IMR-90 (cell line): ENCODE measurements at regions not wholly inside any gene's neighbourhood (a gene's known extent, or its start where the extent isn't known, plus 50 kb on each side); places are given as distances from the start of the nearest gene placed in this dataset.
"Not testable (repeated sequence)": the region's sequence is repeated elsewhere in the genome, so short reads cannot be mapped to it uniquely, and the experiment has no call there.

Source experiments
- ATAC-seq: fragments of 200-7000 bp; cut with Tn5 transposase; 2 replicates; pipeline ENCODE4 v1.9.1; 2020; ENCODE audit warnings: low read depth, mild to moderate bottlenecking, moderate library complexity
- BruUV-seq: library from RNA; stranded (reverse); fragments of 400-500 nt; replicated peaks from 2 replicates; lab custom pipeline; 2021; lab: Mats Ljungman, UMichigan
- CTCF ChIA-PET: fragments of 300-600 bp; formaldehyde crosslinking; extraction: SDS; loops from one replicate; lab custom pipeline; 2021; ENCODE audit warnings: antibody characterized with exemption; lab: Yijun Ruan, JAX
- POLR2A ChIA-PET: fragments of 300-600 bp; sonication (Branson Sonifier 250); formaldehyde crosslinking; loops from one replicate; lab custom pipeline; 2022; ENCODE audit warnings: antibody characterized with exemption; ENCODE audit not compliant: unreplicated experiment; lab: Charles Lee
- DNase-seq: peaks from one replicate; pipeline ENCODE4 v3.0.0; 2013
- H2AFZ ChIP-seq: replicated peaks from 2 replicates; pipeline ENCODE3; 2013; ENCODE audit warnings: low read length, mild to moderate bottlenecking; ENCODE audit not compliant: poor library complexity
- H2AK5ac ChIP-seq: 2 replicates; pipeline ENCODE4 v1.6.1; 2013; ENCODE audit warnings: low read depth, low read length, inconsistent platforms
- H2AK9ac ChIP-seq: replicated peaks from 2 replicates; pipeline ENCODE3; 2013; ENCODE audit warnings: mild to moderate bottlenecking, low read depth, low read length, moderate library complexity; ENCODE audit not compliant: poor library complexity
- H2BK120ac ChIP-seq: 2 replicates; pipeline ENCODE4 v1.6.1; 2013; ENCODE audit warnings: low read depth, low read length, inconsistent platforms
- H2BK15ac ChIP-seq: 3 replicates; pipeline ENCODE4 v1.6.1; 2013; ENCODE audit warnings: low read depth, low read length, inconsistent platforms
- H2BK20ac ChIP-seq: 2 replicates; pipeline ENCODE4 v1.6.1; 2013; ENCODE audit warnings: low read depth, mild to moderate bottlenecking, inconsistent platforms, low read length, moderate library complexity
- H2BK5ac ChIP-seq: 2 replicates; pipeline ENCODE4 v1.6.1; 2013; ENCODE audit warnings: mild to moderate bottlenecking, low read depth, low read length, inconsistent platforms; ENCODE audit not compliant: poor library complexity, severe bottlenecking
- H3K14ac ChIP-seq: replicated peaks from 2 replicates; pipeline ENCODE4 v1.6.1; 2013; ENCODE audit warnings: low read depth, low read length, inconsistent platforms
- H3K18ac ChIP-seq: 2 replicates; pipeline ENCODE4 v1.6.1; 2013; ENCODE audit warnings: low read depth, low read length, control low read depth
- H3K23ac ChIP-seq: 2 replicates; pipeline ENCODE4 v1.6.1; 2013; ENCODE audit warnings: low read depth, low read length, inconsistent platforms
- H3K27ac ChIP-seq: 2 replicates; pipeline ENCODE4 v1.5.1; 2013; ENCODE audit warnings: mild to moderate bottlenecking, control low read depth, low read length; ENCODE audit not compliant: insufficient read depth
- H3K27me3 ChIP-seq: 2 replicates; pipeline ENCODE4 v1.6.1; 2013; ENCODE audit warnings: low read length; ENCODE audit not compliant: control insufficient read depth, insufficient read depth
- H3K36me3 ChIP-seq: 2 replicates; pipeline ENCODE4 v1.6.1; 2013; ENCODE audit warnings: low read length, mixed read lengths; ENCODE audit not compliant: control insufficient read depth, insufficient read depth
- H3K4ac ChIP-seq: 2 replicates; pipeline ENCODE4 v1.6.1; 2013; ENCODE audit warnings: low read depth, low read length, inconsistent platforms
- H3K4me1 ChIP-seq: 2 replicates; pipeline ENCODE4 v1.6.1; 2013; ENCODE audit warnings: low read length, mixed read lengths; ENCODE audit not compliant: control insufficient read depth, insufficient read depth
- H3K4me2 ChIP-seq: 2 replicates; pipeline ENCODE4 v1.6.1; 2013; ENCODE audit warnings: low read depth, mild to moderate bottlenecking, control low read depth, low read length, moderate library complexity
- H3K4me3 ChIP-seq: 2 replicates; pipeline ENCODE4 v1.5.1; 2013; ENCODE audit warnings: low read depth, mild to moderate bottlenecking, control low read depth, low read length, moderate library complexity; ENCODE audit not compliant: insufficient read depth
- H3K56ac ChIP-seq: 2 replicates; pipeline ENCODE4 v1.6.1; 2013; ENCODE audit warnings: low read length, inconsistent platforms; ENCODE audit not compliant: insufficient read depth; ENCODE audit errors: extremely low read depth
- H3K79me1 ChIP-seq, 2 experiments: 2 replicates each; pipeline ENCODE4 v1.6.1; 2013; ENCODE audit warnings: low read length in 2 of 2, inconsistent platforms in 1 of 2, low read depth in 1 of 2
- H3K9ac ChIP-seq: 2 replicates; pipeline ENCODE4 v1.6.1; 2013; ENCODE audit warnings: low read depth, low read length, control low read depth
- H3K9me1 ChIP-seq: 2 replicates; pipeline ENCODE4 v1.6.1; 2013; ENCODE audit warnings: low read length, inconsistent platforms; ENCODE audit not compliant: insufficient read depth
- H3K9me3 ChIP-seq: 2 replicates; pipeline ENCODE4 v1.6.1; 2013; ENCODE audit warnings: low read length; ENCODE audit not compliant: control insufficient read depth, insufficient read depth
- H4K20me1 ChIP-seq: 2 replicates; pipeline ENCODE4 v1.6.1; 2013; ENCODE audit warnings: low read length, inconsistent platforms; ENCODE audit not compliant: insufficient read depth
- H4K5ac ChIP-seq: 2 replicates; pipeline ENCODE4 v1.6.1; 2013; ENCODE audit warnings: mild to moderate bottlenecking, low read depth, low read length, control low read depth
- H4K8ac ChIP-seq, 2 experiments: 2 replicates each; pipeline ENCODE4 v1.6.1; 2013; ENCODE audit warnings: low read depth in 2 of 2, low read length in 2 of 2, control low read depth in 1 of 2, inconsistent platforms in 1 of 2
- H4K91ac ChIP-seq: 2 replicates; pipeline ENCODE4 v1.6.1; 2013; ENCODE audit warnings: low read depth, low read length, inconsistent platforms; ENCODE audit not compliant: insufficient read depth
- WGBS, 2 experiments: methylation state at CpG; one replicate each; pipeline versions ENCODE4 v1.1.5 to v1.1.7; 2013; ENCODE audit warnings: missing lambda C conversion rate in 2 of 2; ENCODE audit not compliant: insufficient read length in 1 of 2; ENCODE audit errors: extremely low coverage in 2 of 2; 5-methylcytosine and 5-hydroxymethylcytosine counted together
- dilution Hi-C: fragments of 300-500 bp; cut with HindIII; formaldehyde crosslinking; loops from one replicate; pipeline ENCODE4 v1.14.3; 2018; ENCODE audit warnings: low sequenced_read_pairs; ENCODE audit not compliant: unreplicated experiment
- in situ Hi-C: fragments of 300-500 bp; cut with MboI; formaldehyde crosslinking; loops from 3 replicates; pipeline ENCODE4 v1.14.3; 2019; ENCODE audit warnings: low sequenced_read_pairs, inconsistent platforms, mixed read lengths
- intact Hi-C: fragments of 100-400 bp; cut with micrococcal nuclease; formaldehyde crosslinking; loops from 2 replicates; pipeline ENCODE4 v1.10.0; 2022

GRCh38 chr18:976393-977128 lies 71.9 kb downstream of the ADCYAP1 start:
- H3K4me1 ChIP-seq, H3K4ac ChIP-seq, H4K5ac ChIP-seq, DNase-seq, H3K9ac ChIP-seq, H3K79me1 ChIP-seq, H3K23ac ChIP-seq, H4K91ac ChIP-seq, CTCF ChIA-PET, H3K9me1 ChIP-seq, H4K8ac ChIP-seq, H3K9me3 ChIP-seq, in situ Hi-C loops, H3K36me3 ChIP-seq, H3K27ac ChIP-seq, POLR2A ChIA-PET, H2AFZ ChIP-seq, H3K18ac ChIP-seq, ATAC-seq, H2AK9ac ChIP-seq, H3K14ac ChIP-seq, H2BK20ac ChIP-seq, H2BK120ac ChIP-seq, H3K27me3 ChIP-seq, H2BK5ac ChIP-seq, H3K4me3 ChIP-seq, intact Hi-C loops, H2AK5ac ChIP-seq, H3K56ac ChIP-seq, H2BK15ac ChIP-seq, H3K4me2 ChIP-seq, BruUV-seq, H4K20me1 ChIP-seq, dilution Hi-C loops: not testable (repeated sequence)
- WGBS, 2 experiments = no CpG with 5 or more reads among the region's 37 CpGs

GRCh38 chr18:977327-977726 lies 72.7 kb downstream of the ADCYAP1 start:
- intact Hi-C loops, H2BK20ac ChIP-seq, H4K5ac ChIP-seq, H3K14ac ChIP-seq, H3K23ac ChIP-seq, BruUV-seq, H3K18ac ChIP-seq, DNase-seq, H3K4me2 ChIP-seq, dilution Hi-C loops, ATAC-seq, H3K9ac ChIP-seq, H3K27me3 ChIP-seq, H2AK9ac ChIP-seq, H2AK5ac ChIP-seq, H3K4ac ChIP-seq, H3K56ac ChIP-seq, H2BK5ac ChIP-seq, in situ Hi-C loops, H3K9me1 ChIP-seq, H2BK15ac ChIP-seq, H2BK120ac ChIP-seq, CTCF ChIA-PET, H3K9me3 ChIP-seq, H4K20me1 ChIP-seq, H3K36me3 ChIP-seq, H3K4me3 ChIP-seq, H3K79me1 ChIP-seq, H4K91ac ChIP-seq, POLR2A ChIA-PET, H2AFZ ChIP-seq, H3K4me1 ChIP-seq, H3K27ac ChIP-seq, H4K8ac ChIP-seq: not testable (repeated sequence)
- WGBS, 2 experiments = no CpG with 5 or more reads among the region's 1 CpG
